Endothelial cell of umbilical vein (primary cell): ENCODE measurements at regions not wholly inside any gene's neighbourhood (a gene's known extent, or its start where the extent isn't known, plus 50 kb on each side); places are given as distances from the start of the nearest gene placed in this dataset.

Experiments
- BruUV-seq: library from RNA; stranded (reverse); fragments of 400-500 nt; replicated peaks from 2 replicates; lab custom pipeline; 2021; lab: Mats Ljungman, UMichigan
- CTCF ChIA-PET: fragments of 300-600, 350-600 bp; sonication (Branson Sonifier 250); formaldehyde crosslinking; loops from one replicate; lab custom pipeline; 2021; ENCODE audit warnings: antibody characterized with exemption, inconsistent platforms; lab: Charles Lee
- POLR2A ChIA-PET: fragments of 300-600, 350-600 bp; sonication (Branson Sonifier 250); formaldehyde crosslinking; loops from one replicate; lab custom pipeline; 2021; ENCODE audit warnings: antibody characterized with exemption, inconsistent platforms; lab: Charles Lee
- DNase-seq: peaks from one replicate; pipeline ENCODE4 v3.0.0-alpha.2; 2011; ENCODE audit warnings: low read depth, low spot score
- FAIRE-seq: peaks from 2 replicates; lab custom pipeline; 2011; peaks lifted over from hg19 to GRCh38; lab: Jason Lieb, UNC
- H2AFZ ChIP-seq: 2 replicates; pipeline ENCODE4 v1.6.0; 2012; ENCODE audit warnings: low read depth, low read length, control low read depth, inconsistent platforms
- H3K27ac ChIP-seq: 2 replicates; pipeline ENCODE4 v1.5.1; 2011; ENCODE audit warnings: low read depth, mild to moderate bottlenecking, control low read depth, low read length, moderate library complexity; ENCODE audit not compliant: insufficient read depth
- H3K27me3 ChIP-seq, 2 experiments: 2 replicates each; pipeline versions ENCODE4 v1.6.0 to v1.6.1; 2011; ENCODE audit warnings: low read length in 2 of 2, mixed read lengths in 1 of 2; ENCODE audit not compliant: control insufficient read depth in 2 of 2, insufficient read depth in 2 of 2
- H3K36me3 ChIP-seq, 2 experiments: 2 replicates in 1 of 2; 3 replicates in 1 of 2; pipeline ENCODE4 v1.5.1; 2011; ENCODE audit warnings: low read length in 2 of 2, mild to moderate bottlenecking in 1 of 2, moderate library complexity in 1 of 2; ENCODE audit not compliant: control insufficient read depth in 2 of 2, insufficient read depth in 2 of 2; ENCODE audit errors: extremely low read depth in 1 of 2
- H3K4me1 ChIP-seq: 3 replicates; pipeline ENCODE4 v1.5.1; 2011; ENCODE audit warnings: mild to moderate bottlenecking, low read length; ENCODE audit not compliant: control insufficient read depth, insufficient read depth; ENCODE audit errors: extremely low read depth
- H3K4me2 ChIP-seq: 2 replicates; pipeline ENCODE4 v1.6.1; 2011; ENCODE audit warnings: low read length, control low read depth, mixed read lengths; ENCODE audit not compliant: insufficient read depth
- H3K4me3 ChIP-seq, 3 experiments: fragments of 200-600 bp in 1 of 3; sonication (generic), shearing (Covaris generic) in 1 of 3; replicated peaks in 1 of 3; 2 replicates each; pipeline ENCODE4 v1.5.1; 2011 to 2016; ENCODE audit warnings: control low read depth in 3 of 3, low read length in 3 of 3, mild to moderate bottlenecking in 2 of 3, inconsistent platforms in 1 of 3, low read depth in 1 of 3, moderate library complexity in 1 of 3; ENCODE audit not compliant: insufficient read depth in 1 of 3
- H3K79me2 ChIP-seq: 2 replicates; pipeline ENCODE4 v1.6.0; 2012; ENCODE audit warnings: low read length, inconsistent platforms; ENCODE audit not compliant: control insufficient read depth, insufficient read depth
- H3K9ac ChIP-seq: replicated peaks from 2 replicates; pipeline ENCODE3; 2011; ENCODE audit warnings: low read length, control low read depth; ENCODE audit not compliant: insufficient read depth; ENCODE audit errors: extremely low read depth
- H3K9me1 ChIP-seq: replicated peaks from 3 replicates; pipeline ENCODE4 v1.6.0; 2011; ENCODE audit warnings: mild to moderate bottlenecking, low read length; ENCODE audit not compliant: control insufficient read depth, insufficient read depth; ENCODE audit errors: extremely low read depth
- H3K9me3 ChIP-seq: replicated peaks from 2 replicates; pipeline ENCODE4 v1.5.1; 2012; ENCODE audit warnings: low read length, inconsistent platforms; ENCODE audit not compliant: control insufficient read depth, insufficient read depth
- H4K20me1 ChIP-seq: replicated peaks from 2 replicates; pipeline ENCODE3; 2011; ENCODE audit warnings: mild to moderate bottlenecking, low read length; ENCODE audit not compliant: control insufficient read depth, insufficient read depth; ENCODE audit errors: extremely low read depth
- CTCF ChIP-seq, 2 donors: IDR thresholded peaks; 1 replicate in 1 of 2; 2 replicates in 1 of 2; pipeline ENCODE4 v1.5.1; 2011; ENCODE audit warnings: low read length in 2 of 2, mild to moderate bottlenecking in 2 of 2, moderate library complexity in 2 of 2, control low read depth in 1 of 2, inconsistent platforms in 1 of 2, low read depth in 1 of 2; ENCODE audit not compliant: insufficient read depth in 1 of 2; ENCODE audit errors: extremely low read depth in 1 of 2
- EZH2 ChIP-seq: IDR thresholded peaks from 2 replicates; pipeline ENCODE4 v1.6.1; 2012; ENCODE audit warnings: borderline replicate concordance, low read depth, mild to moderate bottlenecking, moderate library complexity, low read length, inconsistent platforms; ENCODE audit not compliant: severe bottlenecking
- FOS ChIP-seq: IDR thresholded peaks from 2 replicates; pipeline ENCODE4 v1.6.1; 2011; ENCODE audit warnings: mild to moderate bottlenecking, low read length, moderate library complexity, borderline replicate concordance; ENCODE audit not compliant: insufficient read depth
- GATA2 ChIP-seq: IDR thresholded peaks from 2 replicates; pipeline ENCODE4 v1.7.0; 2011; ENCODE audit warnings: low read depth, mild to moderate bottlenecking, moderate library complexity, mixed read lengths, low read length; ENCODE audit not compliant: insufficient read length, insufficient read depth
- JUN ChIP-seq: IDR thresholded peaks from 2 replicates; pipeline ENCODE4 v1.6.1; 2011; ENCODE audit warnings: borderline replicate concordance, low read depth; ENCODE audit not compliant: insufficient read length, insufficient read depth
- MAX ChIP-seq: IDR thresholded peaks from 2 replicates; pipeline ENCODE4 v1.6.1; 2011; ENCODE audit not compliant: insufficient read depth, insufficient read length
- MYC ChIP-seq: IDR thresholded peaks from one replicate; pipeline ENCODE4 v1.6.1; 2011; ENCODE audit warnings: mild to moderate bottlenecking, low read depth, low read length
- POLR2A ChIP-seq: IDR thresholded peaks from 2 replicates; pipeline ENCODE4 v1.6.1; 2012; ENCODE audit warnings: low read depth, mild to moderate bottlenecking, control low read depth, low read length
- POLR2AphosphoS5 ChIP-seq: IDR thresholded peaks from 2 replicates; pipeline ENCODE4 v1.6.1; 2012; ENCODE audit warnings: low read depth, mild to moderate bottlenecking, control low read depth, low read length, moderate library complexity; ENCODE audit not compliant: insufficient read depth
- dilution Hi-C: fragments of 300-500 bp; cut with MboI; formaldehyde crosslinking; loops from one replicate; pipeline ENCODE4 v1.15.0; 2019; ENCODE audit warnings: low sequenced_read_pairs; ENCODE audit not compliant: extremely low pct_ligation_motif_present
- intact Hi-C: fragments of 100-400 bp; cut with micrococcal nuclease; formaldehyde crosslinking; loops from one replicate; pipeline ENCODE4 v1.10.0; 2022

- Histone ChIP-seq H3K9me1 (no peaks in the 10 kb centered on the region), H3K4me1 (peaks cover 15% of the 10 kb centered on the region), H3K4me3 (no peak overlapping the region), H3K79me2 (no peaks in the 10 kb centered on the region), H3K27me3 (no peaks in the 10 kb centered on the region), H4K20me1 (no peaks in the 10 kb centered on the region), H2AFZ (no peak overlapping the region), H3K4me2 (no peak overlapping the region), H3K27ac (no peak overlapping the region), H3K9ac (no peak overlapping the region), H3K36me3 (no peaks in the 10 kb centered on the region), H3K9me3 (no peaks in the 10 kb centered on the region)
- no TSS peak for BruUV-seq
- DNase-seq (no peak), FAIRE-seq (no peak)
- intact Hi-C loops, result no loop called here
- TF ChIP-seq FOS (no peak), MYC (no peak), GATA2 (no peak), POLR2AphosphoS5 (no peak), POLR2A (no peak), JUN (no peak), MAX (no peak), CTCF (IDR thresholded peaks at IDR 0.05; ENCODE audit: extremely low read depth in 1 of 2, insufficient read depth in 1 of 2, low read depth in 1 of 2, low read length in 2 of 2) (no peak), EZH2 (no peak)
- ChIA-PET CTCF (no interaction called here), POLR2A (no interaction called here)
- dilution Hi-C loops, result no loop called here
These were observed 1281.3 kb upstream of the ZEB2 start for GRCh38 chr2:145801210-145801609.
